Heart right ventricle (tissue), 16 donors: ENCODE measurements at regions not wholly inside any gene's neighbourhood (a gene's known extent, or its start where the extent isn't known, plus 50 kb on each side); places are given as distances from the start of the nearest gene placed in this dataset.

Source experiments
- ATAC-seq, 8 donors: fragments of 200-7000 bp; cut with Tn5 transposase; one replicate each; pipeline ENCODE4 v1.9.1; 2020; ENCODE audit warnings: mild to moderate bottlenecking in 8 of 8, moderate library complexity in 8 of 8, moderate number of reproducible peaks in 1 of 8
- DNase-seq, 2 donors: peaks; one replicate each; pipeline ENCODE4 v3.0.0-alpha.2; 2020
- H3K27ac ChIP-seq, 10 donors: fragments of 200-600 bp; sonication (generic) in 2 of 10; one replicate each; pipeline versions ENCODE4 v1.5.0 to v1.8.0; 2020 to 2022; ENCODE audit warnings: mild to moderate bottlenecking in 3 of 10
- H3K27me3 ChIP-seq, 7 donors: fragments of 200-600 bp; one replicate each; pipeline ENCODE4 v1.8.0; 2021 to 2022; ENCODE audit warnings: mild to moderate bottlenecking in 2 of 7
- H3K36me3 ChIP-seq, 9 donors: fragments of 200-600 bp; sonication (generic) in 1 of 9; one replicate each; pipeline versions ENCODE4 v1.5.0 to v1.8.0; 2020 to 2022; ENCODE audit warnings: mild to moderate bottlenecking in 2 of 9
- H3K4me1 ChIP-seq, 9 donors: fragments of 200-600 bp; sonication (generic) in 1 of 9; one replicate each; pipeline versions ENCODE4 v1.5.0 to v1.8.0; 2020 to 2022; ENCODE audit warnings: mild to moderate bottlenecking in 4 of 9
- H3K4me3 ChIP-seq, 10 donors: fragments of 200-600 bp; sonication (generic) in 2 of 10; one replicate each; pipeline versions ENCODE4 v1.5.0 to v1.8.0; 2020 to 2022; ENCODE audit warnings: mild to moderate bottlenecking in 7 of 10, moderate library complexity in 2 of 10
- H3K9me3 ChIP-seq, 11 donors: fragments of 200-600 bp in 10 of 11; sonication (generic) in 2 of 11; one replicate each; pipeline versions ENCODE4 v1.5.0 to v1.8.0; 2013 to 2022; ENCODE audit warnings: mild to moderate bottlenecking in 2 of 11, control low read depth in 1 of 11, moderate library complexity in 1 of 11
- CTCF ChIP-seq, 9 donors: fragments of 200-600 bp; sonication (generic) in 2 of 9; IDR thresholded peaks; one replicate each; pipeline versions ENCODE4 v1.5.0 to v1.8.0; 2021 to 2022; ENCODE audit warnings: antibody characterized with exemption in 9 of 9, mild to moderate bottlenecking in 5 of 9, moderate library complexity in 1 of 9
- WGBS, 2 donors: extraction: QIAGEN DNeasy Blood & Tissue Kit; methylation state at CpG; one replicate each; pipeline ENCODE4 v1.1.7; 2013; ENCODE audit warnings: inconsistent platforms in 1 of 2; 5-methylcytosine and 5-hydroxymethylcytosine counted together
- intact Hi-C, 10 donors: fragments of 100-400 bp; cut with DNase I; formaldehyde crosslinking; loops; one replicate each; pipeline versions ENCODE4 v1.11.1 to v1.14.2; 2022
- donor health status: Arrhythmogenic right ventricular cardiomyopathy.
- donor health status: ischemic (EF 13 %, LVEDD 7.1; RV severe dilation, severe dysfunction).
- donor health status: healthy with polysubstance abuse.
- donor health status: DM: no; HTN: yes; CAD: no.
- donor health status: DM: no; HTN: no; CAD: no.
- donor health status: ischemic (EF 25% LVEDD 6.9; RV normal size, moderate dysfunction).
- donor health status: ischemic (EF 25% LVEDD 5.7; RV mildly dilated, moderate dysfunction).
- donor health status: healthy.
- donor health status: DM: yes; HTN: yes; CAD: no.
- donor health status: Ischemic cardiomyopathy.
- donor health status: ischemic (EF 35%, LVEDD 5.7; RV mildly dilated, moderate dysfunction).
- donor health status: nonischemic (EF 11% LVEDD 7.7; RV severe dilation, severe dysfunction).
- donor health status: DM: yes; HTN: yes; CAD: no.
- donor health status: PGD.
- donor health status: ischemic (EF 29% LVEDD 5.4; RV normal size, mild dysfunction).
- donor health status: nonischemic (EF 23%, LVEDD 6.1; RV moderate dilation, normal function).

- DNase-seq = no peak
- intact Hi-C loops = loop anchor here in 1 of 10 donors (5.0 kb wide), 1 partner anchor 1562 kb away; no protein-coding TSS in a partner anchor
Observed at GRCh38 chr5:117793963-117794362, 1194.4 kb downstream of the DTWD2 start.

GRCh38 chr5:117792476-117792875 is 1195.9 kb downstream of the DTWD2 start:
- TF ChIP-seq CTCF (IDR thresholded peaks at IDR 0.05) = no peak
- no peak overlapping the region for H3K27ac ChIP-seq
- intact Hi-C loops = loop anchor here in 1 of 10 donors (5.0 kb wide), 1 partner anchor 1560 kb away; no protein-coding TSS in a partner anchor
- no peaks in the 10 kb centered on the region for H3K9me3 ChIP-seq
- ATAC-seq = no peak
- H3K4me3 ChIP-seq = no peak overlapping the region
- 73 to 79% methylated on average over 1 of the region's 1 CpG for WGBS, 2 donors
- no peak for DNase-seq
- H3K36me3 ChIP-seq = no peaks in the 10 kb centered on the region
- no peaks in the 10 kb centered on the region for H3K27me3 ChIP-seq
- peaks cover 0 to 6% (median 0%) of the 10 kb centered on the region in 9 donors for H3K4me1 ChIP-seq

More at GRCh38 chr5:117793963-117794362, 1194.4 kb downstream of the DTWD2 start:
- H3K4me3 ChIP-seq = peak overlapping the region in 1 of 10 donors; percentile 5
- 65 to 73% methylated on average over 5 of the region's 5 CpGs for WGBS, 2 donors
- H3K36me3 ChIP-seq = no peaks in the 10 kb centered on the region
- no peak overlapping the region for H3K27ac ChIP-seq
- no peaks in the 10 kb centered on the region for H3K27me3 ChIP-seq
- H3K4me1 ChIP-seq = peaks cover 0 to 6% (median 0%) of the 10 kb centered on the region in 9 donors
- TF ChIP-seq CTCF (IDR thresholded peaks at IDR 0.05) = no peak
- H3K9me3 ChIP-seq = no peaks in the 10 kb centered on the region
- ATAC-seq = no peak

- no peak for TF ChIP-seq CTCF (IDR thresholded peaks at IDR 0.05)
- WGBS, 2 donors = 43 to 45% methylated on average over 2 of the region's 2 CpGs
- Histone ChIP-seq H3K4me3 (no peak overlapping the region), H3K27me3 (no peaks in the 10 kb centered on the region), H3K4me1 (peaks cover 0 to 3% (median 0%) of the 10 kb centered on the region in 9 donors), H3K9me3 (no peaks in the 10 kb centered on the region), H3K36me3 (no peaks in the 10 kb centered on the region), H3K27ac (no peak overlapping the region)
- ATAC-seq (no peak), DNase-seq (no peak)
- intact Hi-C loops = no loop called here
Observed at GRCh38 chr5:117788596-117788995, 1199.8 kb downstream of the DTWD2 start.

GRCh38 chr5:117779171-117779570 is 1204.5 kb upstream of the SEMA6A start:
- intact Hi-C loops = no loop called here
- Histone ChIP-seq H3K9me3 (peaks cover 0 to 19% (median 0%) of the 10 kb centered on the region in 11 donors), H3K36me3 (no peaks in the 10 kb centered on the region), H3K27me3 (no peaks in the 10 kb centered on the region), H3K27ac (no peak overlapping the region), H3K4me3 (no peak overlapping the region), H3K4me1 (no peaks in the 10 kb centered on the region)
- ATAC-seq = no peak
- no peak for DNase-seq
- WGBS, 2 donors = 88 to 91% methylated on average over 4 of the region's 4 CpGs
- no peak for TF ChIP-seq CTCF (IDR thresholded peaks at IDR 0.05)
